GM08714 (cell line): ENCODE measurements at regions not wholly inside any gene's neighbourhood (a gene's known extent, or its start where the extent isn't known, plus 50 kb on each side); places are given as distances from the start of the nearest gene placed in this dataset.
A peak's percentile ranks its signal among the peaks of the same experiment; 100 is the strongest.

Source experiments
- H3K4me3 ChIP-seq: fragments of 200-500 bp; sonication (Bioruptor generic); 2 replicates; pipeline ENCODE4 v1.5.1; 2014; ENCODE audit warnings: mild to moderate bottlenecking, low read length, inconsistent platforms
- ZNF274 ChIP-seq: IDR thresholded peaks from 2 replicates; pipeline ENCODE4 v1.6.1; 2012; ENCODE audit warnings: mild to moderate bottlenecking, low read depth, low read length

- TF ChIP-seq ZNF274: no peak
- H3K4me3 ChIP-seq: no peak overlapping the region
Measured at GRCh38 chr4:26105815-26106699, 192.0 kb downstream of the SMIM20 start.

DNA sequence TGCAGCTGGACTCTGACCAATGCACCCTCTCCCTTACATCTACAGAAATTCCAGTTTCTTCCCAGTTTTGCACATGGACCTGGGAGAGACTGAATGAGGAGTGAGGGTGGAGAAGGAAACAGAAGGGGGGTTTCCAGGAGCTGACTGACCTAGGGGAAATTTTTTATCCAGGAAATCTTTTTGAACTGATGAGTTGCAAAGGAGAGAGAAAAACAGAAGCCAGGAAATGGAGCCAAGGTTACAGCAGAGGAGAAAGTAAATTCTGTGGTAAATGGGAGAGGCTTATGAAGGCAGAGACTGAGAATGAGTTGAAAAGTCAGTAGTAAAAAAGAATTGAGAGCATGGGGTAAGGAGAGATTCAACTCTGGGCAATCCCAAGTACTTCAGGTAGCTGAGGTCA is 192.8 kb downstream of the SMIM20 start:
- no peak for TF ChIP-seq ZNF274
- no peak overlapping the region for H3K4me3 ChIP-seq

DNA sequence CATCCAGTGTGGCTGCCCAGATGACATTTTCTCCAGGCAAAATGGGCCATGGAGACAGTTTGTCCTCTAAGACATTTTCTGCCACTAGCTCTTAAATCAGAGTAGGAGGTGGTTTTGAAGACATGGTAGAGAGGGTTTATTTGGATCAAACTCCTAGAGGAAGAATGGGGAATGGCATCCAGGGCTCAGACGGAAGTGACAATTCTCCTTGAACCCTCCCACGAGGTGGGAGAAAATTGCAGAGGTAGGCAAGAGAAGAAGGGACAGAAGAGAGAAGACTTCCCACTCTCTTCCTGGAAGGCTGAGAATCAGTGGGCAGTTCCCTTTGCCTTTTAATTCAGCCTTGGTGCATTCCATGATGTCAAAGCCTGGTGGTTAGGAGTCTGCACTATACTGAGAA is 194.0 kb downstream of the SMIM20 start:
- H3K4me3 ChIP-seq: no peak overlapping the region
- no peak for TF ChIP-seq ZNF274

DNA sequence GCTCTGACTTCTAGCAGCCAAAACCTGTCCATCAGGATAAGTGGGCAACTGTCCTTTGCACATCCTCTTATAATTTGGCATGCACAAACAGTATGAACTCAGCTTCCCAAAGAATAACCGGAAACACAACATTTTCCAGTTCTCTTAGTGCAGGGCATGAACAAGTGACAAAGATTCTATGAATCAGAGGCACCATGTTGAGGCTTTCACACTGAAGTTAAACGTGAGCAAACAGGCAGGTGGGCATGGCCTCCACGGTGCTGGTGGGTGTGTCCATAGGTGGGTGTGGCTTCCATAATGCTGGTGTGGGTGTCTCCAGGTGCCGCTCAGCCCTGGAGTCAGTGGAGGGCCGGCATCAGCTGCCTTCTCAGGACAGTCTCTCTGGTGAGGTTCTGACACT is 196.5 kb downstream of the SMIM20 start:
- no peak for TF ChIP-seq ZNF274

GRCh38 chr4:26113339-26113940 is 199.4 kb downstream of the SMIM20 start:
- peak; percentile 92 for TF ChIP-seq ZNF274
- no peak overlapping the region for H3K4me3 ChIP-seq

More for the DNA sequence above, 196.5 kb downstream of the SMIM20 start:
- H3K4me3 ChIP-seq: no peak overlapping the region

GRCh38 chr4:26116057-26116456 is 202.0 kb downstream of the SMIM20 start:
- no peak overlapping the region for H3K4me3 ChIP-seq
- TF ChIP-seq ZNF274: no peak

GRCh38 chr4:26120098-26120825 is 200.6 kb upstream of the RBPJ start:
- H3K4me3 ChIP-seq: no peak overlapping the region
- TF ChIP-seq ZNF274: no peak

DNA sequence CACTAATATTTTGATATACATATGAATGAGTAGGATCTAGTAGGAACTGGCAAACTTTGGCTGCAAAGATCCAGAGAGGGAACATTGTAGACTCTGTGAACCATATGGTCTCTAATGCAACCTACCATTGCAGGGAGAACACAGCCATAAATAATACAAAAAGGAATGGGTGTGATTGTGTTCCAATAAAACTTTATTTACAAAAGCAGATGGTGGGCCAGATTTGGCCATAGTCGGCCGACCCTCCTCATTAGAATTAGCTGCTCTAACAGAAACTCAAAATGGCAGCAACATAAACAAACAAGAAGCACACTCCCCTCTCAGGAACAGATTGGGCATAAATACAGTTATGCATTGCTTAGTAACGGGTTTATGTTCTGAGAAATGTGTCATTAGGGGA is 198.1 kb upstream of the RBPJ start:
- TF ChIP-seq ZNF274: no peak
- no peak overlapping the region for H3K4me3 ChIP-seq

- no peak for TF ChIP-seq ZNF274
- no peak overlapping the region for H3K4me3 ChIP-seq
Measured at GRCh38 chr4:26124753-26125321, 196.0 kb upstream of the RBPJ start.

GRCh38 chr4:26126143-26126718 is 194.6 kb upstream of the RBPJ start:
- no peak overlapping the region for H3K4me3 ChIP-seq
- no peak for TF ChIP-seq ZNF274

DNA sequence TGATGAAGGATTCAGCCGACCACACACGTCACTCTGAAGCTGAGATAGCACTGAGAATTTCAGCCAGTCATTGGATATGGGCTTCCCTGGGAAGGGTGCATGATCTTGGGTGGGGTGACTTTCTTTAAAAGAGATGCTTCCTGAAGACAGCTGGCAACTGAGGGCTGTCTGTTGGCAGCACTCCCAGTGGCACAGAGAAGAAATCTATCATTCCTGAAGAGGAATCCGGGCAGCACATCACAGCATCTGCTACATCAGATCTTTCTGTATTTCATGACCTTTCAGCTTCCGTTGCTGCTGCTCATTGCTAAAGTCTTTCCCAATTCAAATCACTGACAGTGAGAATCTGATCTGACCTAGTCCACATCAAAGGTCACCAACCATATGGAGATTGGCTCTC is 193.8 kb upstream of the RBPJ start:
- H3K4me3 ChIP-seq: no peak overlapping the region
- no peak for TF ChIP-seq ZNF274

DNA sequence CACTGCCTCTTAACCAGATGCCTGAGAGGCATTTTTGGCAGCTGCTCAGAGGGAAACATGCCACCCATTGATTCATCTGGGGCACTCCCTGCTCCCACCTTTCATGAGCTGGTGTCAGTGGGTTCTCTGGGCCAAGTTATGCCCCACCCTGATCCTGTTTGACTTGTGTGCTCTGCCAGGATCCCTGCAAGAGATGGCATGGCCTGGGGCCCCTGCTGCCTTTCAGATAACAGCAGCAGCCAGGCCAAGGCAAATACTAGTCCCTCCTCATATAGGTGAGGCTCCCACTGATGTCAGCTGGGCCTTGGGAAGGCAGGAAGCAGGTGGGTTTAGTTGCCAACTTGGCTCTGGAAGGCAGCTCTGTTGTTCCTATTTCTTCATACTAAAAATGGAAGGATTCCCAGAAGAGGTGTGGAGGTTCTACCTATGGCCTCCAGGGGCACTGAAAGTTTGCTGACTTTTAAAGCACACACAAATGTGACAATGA is 192.9 kb upstream of the RBPJ start:
- TF ChIP-seq ZNF274: no peak

DNA sequence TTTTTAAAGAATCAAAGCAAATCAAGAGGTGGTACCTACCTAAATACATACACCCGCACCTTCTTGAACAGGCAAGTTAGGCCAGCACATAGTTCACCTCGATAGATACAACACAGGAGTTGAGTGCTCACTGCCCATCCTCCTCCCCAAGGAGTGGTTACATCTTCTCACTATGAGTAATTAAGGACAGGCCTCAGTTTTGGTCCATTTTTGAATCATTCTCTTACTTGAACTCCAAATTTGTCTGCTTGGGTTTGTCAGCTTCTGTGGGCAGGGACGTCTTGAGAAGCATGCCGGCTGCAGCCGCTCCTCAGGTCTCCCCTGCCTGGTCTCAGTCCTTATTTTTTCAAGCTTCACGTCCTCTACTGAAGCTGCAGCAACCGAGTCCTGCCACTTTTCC is 190.6 kb upstream of the RBPJ start:
- H3K4me3 ChIP-seq: no peak overlapping the region
- TF ChIP-seq ZNF274: no peak

More for the DNA sequence above, 192.9 kb upstream of the RBPJ start:
- no peak overlapping the region for H3K4me3 ChIP-seq
